HG03103 (cell line): ENCODE measurements at regions not wholly inside any gene's neighbourhood (a gene's known extent, or its start where the extent isn't known, plus 50 kb on each side); places are given as distances from the start of the nearest gene placed in this dataset.

Source experiments
- ATAC-seq: cut with Tn5 transposase; IDR thresholded peaks from one replicate; pipeline ENCODE4 v1.9.1; 2021; ENCODE audit warnings: low read depth; ENCODE audit not compliant: unreplicated experiment

DNA sequence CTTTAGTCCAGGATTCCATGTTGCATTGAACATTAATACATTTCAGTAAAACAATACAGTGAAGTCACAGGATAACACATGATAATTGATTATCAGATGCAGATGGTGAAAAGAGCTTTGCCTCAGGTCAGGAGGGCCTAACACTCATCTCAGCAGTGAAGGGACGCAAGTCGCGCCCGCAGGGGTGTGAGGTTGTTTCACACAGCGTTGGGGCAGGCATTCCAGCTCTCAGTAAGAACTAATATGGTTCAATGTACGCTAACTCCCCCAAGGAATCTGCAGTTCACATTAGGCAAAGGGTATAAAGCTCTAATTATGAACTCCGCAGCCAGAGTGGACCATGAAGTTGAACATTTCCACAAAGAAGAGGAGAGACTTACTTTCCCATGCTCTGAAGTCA, 53.1 kb upstream of the ATL2 start:
- ATAC-seq = no peak

DNA sequence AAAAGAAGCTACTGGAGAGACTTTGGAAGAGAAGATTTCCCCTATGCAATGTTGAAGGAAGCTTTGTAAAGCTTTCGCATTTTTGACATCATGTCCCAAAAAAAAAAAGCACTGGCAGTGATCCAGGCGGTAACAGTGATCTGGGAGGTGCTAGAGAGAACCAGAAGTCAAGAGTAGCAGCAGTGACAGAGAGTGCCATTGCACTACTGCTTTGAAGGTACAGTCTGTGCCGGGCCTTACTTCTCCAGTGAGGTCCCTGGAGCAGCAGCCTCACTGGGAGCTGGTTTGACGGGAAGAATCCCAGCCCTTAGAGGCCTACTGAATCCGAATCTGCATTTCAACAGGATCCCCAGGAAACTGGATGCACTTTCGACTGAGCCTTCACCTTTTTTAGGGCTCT, 50.9 kb upstream of the ATL2 start:
- no peak for ATAC-seq

DNA sequence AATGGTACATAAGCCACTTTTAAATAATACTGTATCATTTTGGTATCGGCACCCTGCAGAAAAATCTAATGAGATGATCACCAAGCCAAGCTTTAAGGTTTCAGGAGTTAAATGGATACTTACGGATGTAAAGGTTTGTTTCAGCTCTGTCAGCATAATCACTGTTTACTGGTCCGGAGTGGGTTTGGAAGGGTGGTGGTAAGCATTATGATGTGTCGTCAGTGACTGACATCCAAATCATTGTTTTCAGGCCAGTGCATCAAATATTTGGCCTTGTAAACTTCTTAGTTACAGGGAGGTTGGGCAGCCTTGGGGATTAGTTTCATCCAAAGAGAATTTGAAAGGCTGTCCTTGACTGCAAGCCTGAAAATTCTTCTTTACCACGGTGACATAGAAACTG, 50.0 kb upstream of the ATL2 start:
- ATAC-seq = no peak
